A549 (cell line): ENCODE measurements at regions not wholly inside any gene's neighbourhood (a gene's known extent, or its start where the extent isn't known, plus 50 kb on each side); places are given as distances from the start of the nearest gene placed in this dataset.

ENCODE experiments used
- ATAC-seq, 2 experiments: fragments of 200-7000 bp in 1 of 2; fragments of >200 bp in 1 of 2; cut with Nextera tagmentation in 1 of 2; cut with Tn5 transposase in 1 of 2; 3 replicates each; pipeline versions ENCODE4 v1.8.0 to v1.9.1; 2018 to 2020; ENCODE audit warnings: mild to moderate bottlenecking in 1 of 2, moderate library complexity in 1 of 2
- CTCF ChIA-PET: fragments of 300-600 bp; sonication (Branson Sonifier 250); formaldehyde crosslinking; extraction: SDS; loops from one replicate; lab custom pipeline; 2021; ENCODE audit warnings: antibody characterized with exemption, inconsistent platforms; lab: Yijun Ruan, JAX
- POLR2A ChIA-PET: fragments of 350-600 bp; formaldehyde crosslinking; extraction: SDS; loops from one replicate; lab custom pipeline; 2021; ENCODE audit warnings: antibody characterized with exemption, inconsistent platforms; lab: Yijun Ruan, JAX
- DNase-seq, 2 experiments: peaks; one replicate each; pipeline versions ENCODE4 v3.0.0 to v3.0.0-alpha.2; 2011 to 2016; ENCODE audit warnings: low read depth in 1 of 2, low spot score in 1 of 2
- FAIRE-seq: peaks from 2 replicates; lab custom pipeline; 2011; peaks lifted over from hg19 to GRCh38; lab: Jason Lieb, UNC
- H3K27ac ChIP-seq, 2 experiments: fragments of >200 bp; sonication (Bioruptor Twin); formaldehyde crosslinking; 3 replicates each; pipeline ENCODE4 v1.5.1; 2016 to 2017
- H3K4me1 ChIP-seq: fragments of >200 bp; sonication (Bioruptor Twin); formaldehyde crosslinking; 3 replicates; pipeline ENCODE4 v1.6.1; 2016
- H3K4me2 ChIP-seq: fragments of >200 bp; sonication (Bioruptor Twin); formaldehyde crosslinking; 3 replicates; pipeline ENCODE4 v1.6.1; 2016
- H3K4me3 ChIP-seq: fragments of >200 bp; sonication (Bioruptor Twin); formaldehyde crosslinking; 3 replicates; pipeline ENCODE4 v1.5.1; 2016
- H3K9me3 ChIP-seq: fragments of >200 bp; sonication (Bioruptor Twin); formaldehyde crosslinking; 3 replicates; pipeline ENCODE4 v1.6.1; 2016
- CEBPB ChIP-seq, 2 experiments: fragments of >200 bp in 1 of 2; sonication (Bioruptor Twin) in 1 of 2; formaldehyde crosslinking in 1 of 2; IDR thresholded peaks; 2 replicates each; pipeline ENCODE4 v1.6.1; 2012 to 2016
- JUN ChIP-seq, 2 experiments: fragments of >200 bp; sonication (Bioruptor Twin); formaldehyde crosslinking; IDR thresholded peaks; 2 replicates in 1 of 2; 3 replicates in 1 of 2; pipeline ENCODE4 v1.6.1; 2016 to 2017
- MAFK ChIP-seq: fragments of 450-650 bp; IDR thresholded peaks from 2 replicates; pipeline ENCODE4 v1.6.1; 2014; ENCODE audit not compliant: partially characterized antibody
- MYC ChIP-seq: IDR thresholded peaks from 2 replicates; pipeline ENCODE4 v1.6.1; 2012; ENCODE audit warnings: mild to moderate bottlenecking, inconsistent platforms, low read length, improper control_type of control experiment, borderline replicate concordance
- NFE2L2 ChIP-seq: fragments of 150-350 bp; conservative IDR thresholded peaks from 2 replicates; pipeline ENCODE4 v1.6.1; 2014; ENCODE audit warnings: low read length
- NPAS2 ChIP-seq: fragments of 250-450 bp; sonication (Bioruptor Pico); IDR thresholded peaks from 2 replicates; pipeline ENCODE4 v1.8.0; 2022; ENCODE audit warnings: mild to moderate bottlenecking, moderate library complexity, borderline replicate concordance
- POLR2AphosphoS2 ChIP-seq: conservative IDR thresholded peaks from 2 replicates; pipeline ENCODE4 v1.6.1; 2012; ENCODE audit warnings: low read length, improper control_type of control experiment, inconsistent platforms
- WGBS: methylation state at CpG from one replicate; pipeline ENCODE4 v1.1.6; 2017; ENCODE audit errors: missing lambda C conversion rate; 5-methylcytosine and 5-hydroxymethylcytosine counted together
- TF ChIP-seq, protein P1 (sequence below): fragments of 250-450 bp; sonication (Bioruptor Pico); IDR thresholded peaks from 2 replicates; pipeline ENCODE4 v1.5.0; 2020; ENCODE audit warnings: low read depth, mild to moderate bottlenecking, moderate library complexity
- TF ChIP-seq, protein P2 (sequence below): fragments of 450-650 bp; IDR thresholded peaks from 2 replicates; pipeline ENCODE4 v1.6.1; 2014; ENCODE audit warnings: antibody characterized with exemption
- TF ChIP-seq, protein P3 (sequence below): fragments of >200 bp; sonication (Bioruptor Twin); formaldehyde crosslinking; IDR thresholded peaks from 2 replicates; pipeline ENCODE4 v1.6.1; 2016
- TF ChIP-seq, protein P4 (sequence below): fragments of 200-600 bp; sonication (generic); IDR thresholded peaks from 2 replicates; pipeline ENCODE4 v1.6.1; 2016; ENCODE audit warnings: antibody characterized with exemption, mild to moderate bottlenecking, moderate library complexity

DNA sequence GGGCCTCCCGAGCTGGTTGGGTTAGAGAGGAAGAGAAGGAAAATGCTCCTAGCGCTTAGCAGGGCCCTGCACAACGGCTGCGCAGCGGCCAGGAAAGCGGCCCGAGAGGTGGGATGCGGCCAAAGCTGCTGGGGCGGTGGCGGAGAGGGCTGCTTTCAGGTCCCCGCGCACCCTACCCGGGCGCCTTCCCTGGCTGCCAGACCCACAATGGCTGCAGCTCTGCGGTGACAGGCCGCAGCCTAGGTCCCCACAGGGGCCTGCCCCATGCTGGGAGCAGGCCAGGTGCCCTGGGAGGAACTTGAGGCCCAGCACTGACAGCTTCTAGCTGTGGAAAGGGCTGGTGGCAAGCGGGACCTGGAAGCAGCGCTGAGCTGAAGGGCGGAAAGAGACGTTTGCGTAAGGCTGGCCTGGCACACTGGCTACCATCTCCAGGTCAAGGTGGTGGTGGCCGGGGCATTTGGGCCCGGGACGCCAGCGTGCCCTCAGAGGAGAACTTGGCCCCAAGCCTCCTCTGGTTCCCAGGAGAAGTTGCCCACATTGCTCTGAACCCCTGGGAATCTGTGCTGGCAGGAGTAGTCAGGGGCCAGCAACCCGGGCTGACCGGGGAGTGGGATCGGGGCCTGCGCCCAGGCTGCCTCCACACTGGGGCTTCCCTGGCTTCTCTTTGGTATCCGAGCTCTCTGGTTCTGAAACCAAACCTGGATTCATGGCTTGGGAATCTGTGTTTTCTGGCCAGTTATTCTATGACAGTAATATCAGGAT is 72.9 kb upstream of the ZNF804B start (continued):
- TF ChIP-seq, protein P1, sequence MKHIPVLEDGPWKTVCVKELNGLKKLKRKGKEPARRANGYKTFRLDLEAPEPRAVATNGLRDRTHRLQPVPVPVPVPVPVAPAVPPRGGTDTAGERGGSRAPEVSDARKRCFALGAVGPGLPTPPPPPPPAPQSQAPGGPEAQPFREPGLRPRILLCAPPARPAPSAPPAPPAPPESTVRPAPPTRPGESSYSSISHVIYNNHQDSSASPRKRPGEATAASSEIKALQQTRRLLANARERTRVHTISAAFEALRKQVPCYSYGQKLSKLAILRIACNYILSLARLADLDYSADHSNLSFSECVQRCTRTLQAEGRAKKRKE (CRISPR knock-in tag): no peak
- TF ChIP-seq, protein P2, sequence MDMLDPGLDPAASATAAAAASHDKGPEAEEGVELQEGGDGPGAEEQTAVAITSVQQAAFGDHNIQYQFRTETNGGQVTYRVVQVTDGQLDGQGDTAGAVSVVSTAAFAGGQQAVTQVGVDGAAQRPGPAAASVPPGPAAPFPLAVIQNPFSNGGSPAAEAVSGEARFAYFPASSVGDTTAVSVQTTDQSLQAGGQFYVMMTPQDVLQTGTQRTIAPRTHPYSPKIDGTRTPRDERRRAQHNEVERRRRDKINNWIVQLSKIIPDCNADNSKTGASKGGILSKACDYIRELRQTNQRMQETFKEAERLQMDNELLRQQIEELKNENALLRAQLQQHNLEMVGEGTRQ: no peak
- no peak for TF ChIP-seq MAFK
- no peak for TF ChIP-seq NFE2L2

DNA sequence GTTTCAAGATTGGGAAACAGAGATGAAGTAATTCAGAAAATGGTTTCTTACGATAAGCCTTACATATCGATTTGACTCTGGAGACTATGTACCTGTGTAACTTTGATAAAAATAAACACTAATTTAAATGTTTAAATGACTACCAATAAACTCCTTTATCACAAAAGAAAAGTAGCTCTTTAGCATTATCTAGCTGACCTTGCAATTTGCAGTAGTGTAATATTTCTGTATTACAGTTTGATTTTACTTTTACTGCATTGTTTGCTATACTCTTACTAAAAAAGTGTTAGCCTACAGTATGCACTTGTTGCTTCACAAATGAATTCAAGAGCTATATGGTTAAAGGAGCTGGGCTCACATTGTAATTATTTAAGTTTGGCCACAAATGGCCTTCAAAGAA is 77.8 kb upstream of the ZNF804B start:
- no peak for FAIRE-seq

DNA sequence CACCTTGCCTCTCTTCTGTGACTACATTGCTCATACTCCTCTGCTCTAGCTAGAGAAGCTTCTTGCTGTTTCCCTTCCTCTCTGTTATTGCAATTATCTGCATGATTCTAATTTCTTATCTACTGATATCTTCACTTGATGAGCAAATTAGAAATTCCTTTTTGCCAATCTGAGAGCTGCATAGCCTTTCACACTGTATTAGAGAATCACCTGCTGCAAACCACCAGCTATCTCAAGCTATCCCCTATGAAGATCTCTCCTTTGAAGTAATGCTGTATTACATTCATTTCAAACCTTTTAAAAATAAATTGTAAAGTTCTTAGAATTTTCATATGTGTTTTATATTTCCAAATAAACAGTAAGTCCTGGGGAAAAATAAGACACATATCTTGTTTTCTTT is 89.0 kb upstream of the ZNF804B start:
- ATAC-seq: no peak
- CTCF ChIA-PET: no interaction called here
- Histone ChIP-seq H3K4me2 (no peak overlapping the region), H3K9me3 (no peaks in the 10 kb centered on the region), H3K4me1 (no peaks in the 10 kb centered on the region), H3K4me3 (no peak overlapping the region), H3K27ac (no peak overlapping the region)
- TF ChIP-seq, protein P2: no peak
- TF ChIP-seq, protein P3, sequence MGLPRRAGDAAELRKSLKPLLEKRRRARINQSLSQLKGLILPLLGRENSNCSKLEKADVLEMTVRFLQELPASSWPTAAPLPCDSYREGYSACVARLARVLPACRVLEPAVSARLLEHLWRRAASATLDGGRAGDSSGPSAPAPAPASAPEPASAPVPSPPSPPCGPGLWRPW: no peak
- no peak for TF ChIP-seq POLR2AphosphoS2
- no peak for TF ChIP-seq JUN (IDR thresholded peaks at IDR 0.05)
- no peak for DNase-seq
- POLR2A ChIA-PET: no interaction called here
- FAIRE-seq: no peak

More for the DNA sequence above, 77.8 kb upstream of the ZNF804B start:
- ChIA-PET POLR2A (no interaction called here), CTCF (no interaction called here)
- peak; percentile 61 for TF ChIP-seq MAFK
- no peak for TF ChIP-seq NPAS2 (CRISPR knock-in tag)
- DNase-seq: no peak
- ATAC-seq: no peak
- no peaks in the 10 kb centered on the region for H3K4me1 ChIP-seq
- H3K4me3 ChIP-seq: no peak overlapping the region
- WGBS: 45% methylated on average over 2 of the region's 2 CpGs
- no peak overlapping the region for H3K4me2 ChIP-seq
- no peaks in the 10 kb centered on the region for H3K9me3 ChIP-seq
- H3K27ac ChIP-seq: no peak overlapping the region

DNA sequence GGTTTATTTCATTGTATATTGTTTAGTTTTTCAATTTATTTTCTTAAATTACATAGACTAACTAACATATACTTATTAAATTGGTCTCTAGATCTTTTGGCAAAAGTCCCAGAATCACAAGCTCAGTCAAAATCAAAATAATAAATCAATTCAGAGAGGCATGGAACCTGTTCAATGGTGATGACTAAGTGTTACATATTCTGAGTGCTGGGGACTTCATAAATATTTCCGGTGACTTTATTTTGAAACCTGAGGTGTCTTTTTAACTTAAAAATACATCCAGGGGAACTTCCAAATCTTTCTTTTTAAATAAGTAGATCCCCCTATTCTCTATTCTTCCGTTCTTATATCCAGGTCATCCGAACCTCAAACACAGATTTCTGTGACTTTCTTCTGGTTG is 89.6 kb upstream of the ZNF804B start:
- H3K4me3 ChIP-seq: no peak overlapping the region
- TF ChIP-seq MYC (no peak), CEBPB (IDR thresholded peaks at IDR 0.05) (no peak)
- TF ChIP-seq, protein P3: no peak
- TF ChIP-seq, protein P4, sequence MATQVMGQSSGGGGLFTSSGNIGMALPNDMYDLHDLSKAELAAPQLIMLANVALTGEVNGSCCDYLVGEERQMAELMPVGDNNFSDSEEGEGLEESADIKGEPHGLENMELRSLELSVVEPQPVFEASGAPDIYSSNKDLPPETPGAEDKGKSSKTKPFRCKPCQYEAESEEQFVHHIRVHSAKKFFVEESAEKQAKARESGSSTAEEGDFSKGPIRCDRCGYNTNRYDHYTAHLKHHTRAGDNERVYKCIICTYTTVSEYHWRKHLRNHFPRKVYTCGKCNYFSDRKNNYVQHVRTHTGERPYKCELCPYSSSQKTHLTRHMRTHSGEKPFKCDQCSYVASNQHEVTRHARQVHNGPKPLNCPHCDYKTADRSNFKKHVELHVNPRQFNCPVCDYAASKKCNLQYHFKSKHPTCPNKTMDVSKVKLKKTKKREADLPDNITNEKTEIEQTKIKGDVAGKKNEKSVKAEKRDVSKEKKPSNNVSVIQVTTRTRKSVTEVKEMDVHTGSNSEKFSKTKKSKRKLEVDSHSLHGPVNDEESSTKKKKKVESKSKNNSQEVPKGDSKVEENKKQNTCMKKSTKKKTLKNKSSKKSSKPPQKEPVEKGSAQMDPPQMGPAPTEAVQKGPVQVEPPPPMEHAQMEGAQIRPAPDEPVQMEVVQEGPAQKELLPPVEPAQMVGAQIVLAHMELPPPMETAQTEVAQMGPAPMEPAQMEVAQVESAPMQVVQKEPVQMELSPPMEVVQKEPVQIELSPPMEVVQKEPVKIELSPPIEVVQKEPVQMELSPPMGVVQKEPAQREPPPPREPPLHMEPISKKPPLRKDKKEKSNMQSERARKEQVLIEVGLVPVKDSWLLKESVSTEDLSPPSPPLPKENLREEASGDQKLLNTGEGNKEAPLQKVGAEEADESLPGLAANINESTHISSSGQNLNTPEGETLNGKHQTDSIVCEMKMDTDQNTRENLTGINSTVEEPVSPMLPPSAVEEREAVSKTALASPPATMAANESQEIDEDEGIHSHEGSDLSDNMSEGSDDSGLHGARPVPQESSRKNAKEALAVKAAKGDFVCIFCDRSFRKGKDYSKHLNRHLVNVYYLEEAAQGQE: no peak
- no peak overlapping the region for H3K4me2 ChIP-seq
- ChIA-PET CTCF (interaction anchor here (0.7 kb wide), 1 partner anchor 173 kb away, joined by 5 read pairs; no protein-coding TSS in a partner anchor), POLR2A (no interaction called here)
- H3K27ac ChIP-seq: no peak overlapping the region
- no peaks in the 10 kb centered on the region for H3K4me1 ChIP-seq
- ATAC-seq (no peak), DNase-seq (no peak), FAIRE-seq (no peak)
- H3K9me3 ChIP-seq: no peaks in the 10 kb centered on the region
- WGBS: 22% methylated on average over 3 of the region's 3 CpGs
